H1 (cell line): ENCODE measurements at regions not wholly inside any gene's neighbourhood (a gene's known extent, or its start where the extent isn't known, plus 50 kb on each side); places are given as distances from the start of the nearest gene placed in this dataset.

Source experiments
- CHD1 ChIP-seq: IDR thresholded peaks from 2 replicates; pipeline ENCODE4 v1.6.1; 2012; ENCODE audit warnings: low read depth, low read length, improper control_type of control experiment
- CTCF ChIP-seq, 3 experiments: IDR thresholded peaks; 1 replicate in 2 of 3; 2 replicates in 1 of 3; pipeline versions ENCODE4 v1.5.1 to v1.6.1; 2011; ENCODE audit warnings: low read length in 3 of 3, mild to moderate bottlenecking in 3 of 3, inconsistent platforms in 2 of 3, low read depth in 1 of 3, moderate library complexity in 1 of 3; ENCODE audit not compliant: insufficient read depth in 1 of 3; ENCODE audit errors: control extremely low read depth in 1 of 3
- EP300 ChIP-seq, 2 experiments: IDR thresholded peaks; 1 replicate in 1 of 2; 2 replicates in 1 of 2; pipeline ENCODE4 v1.6.1; 2011 to 2012; ENCODE audit warnings: low read depth in 2 of 2, low read length in 2 of 2, mild to moderate bottlenecking in 2 of 2, borderline replicate concordance in 1 of 2, inconsistent platforms in 1 of 2, moderate library complexity in 1 of 2
- FOSL1 ChIP-seq: IDR thresholded peaks from 2 replicates; pipeline ENCODE4 v1.6.1; 2011; ENCODE audit warnings: mild to moderate bottlenecking, low read depth, low read length, moderate library complexity; ENCODE audit not compliant: insufficient read depth
- GABPA ChIP-seq: IDR thresholded peaks from 2 replicates; pipeline ENCODE4 v1.6.1; 2011; ENCODE audit warnings: mild to moderate bottlenecking, low read length, moderate library complexity, borderline replicate concordance; ENCODE audit not compliant: insufficient read depth
- TAF1 ChIP-seq: IDR thresholded peaks from 2 replicates; pipeline ENCODE4 v1.6.1; 2011; ENCODE audit warnings: mild to moderate bottlenecking, low read depth, low read length

- TF ChIP-seq CTCF (IDR thresholded peaks at IDR 0.05; ENCODE audit: control extremely low read depth in 1 of 3, insufficient read depth in 1 of 3, low read depth in 1 of 3, low read length in 3 of 3) (no peak), CHD1 (no peak), EP300 (IDR thresholded peaks at IDR 0.05; ENCODE audit: borderline replicate concordance in 1 of 2, low read depth in 2 of 2, low read length in 2 of 2) (no peak), FOSL1 (no peak), GABPA (no peak), TAF1 (no peak)
Observed at GRCh38 chr12:41737423-41737822, 407.3 kb downstream of the GXYLT1 start (continued).
